ENCODE measurements at regions not wholly inside any gene's neighbourhood (a gene's known extent, or its start where the extent isn't known, plus 50 kb on each side); places are given as distances from the start of the nearest gene placed in this dataset.

GRCh38 chr2:116073731-116074130, 1631.3 kb downstream of the DPP10 start:
- Histone ChIP-seq H3K27ac (ENCODE audit: low read depth in 1 of 2, low read length in 2 of 2) (no peak overlapping the region), H3K36me3 (ENCODE audit: insufficient read depth, low read length) (no peaks in the 10 kb centered on the region), H3K27me3 (ENCODE audit: control insufficient read depth in 1 of 2, insufficient read depth in 2 of 2, low read length in 2 of 2) (no peaks in the 10 kb centered on the region), H3K4me1 (ENCODE audit: insufficient read depth, low read length) (no peaks in the 10 kb centered on the region), H3K9me3 (ENCODE audit: control insufficient read depth in 1 of 2, insufficient read depth in 1 of 2, low read length in 2 of 2) (peaks cover 0 to 4% of the 10 kb centered on the region in 2 experiments), H3K4me3 (ENCODE audit: low read length) (no peak overlapping the region)
- Mint-ChIP-seq H3K4me1 (ENCODE audit: low read depth) (no peaks in the 10 kb centered on the region), H3K4me3 (no peak overlapping the region), H3K9me3 (peaks cover 3% of the 10 kb centered on the region), H3K36me3 (ENCODE audit: low read depth) (no peaks in the 10 kb centered on the region), H3K27me3 (no peaks in the 10 kb centered on the region), H3K27ac (no peak overlapping the region)
- TF ChIP-seq, protein P1, sequence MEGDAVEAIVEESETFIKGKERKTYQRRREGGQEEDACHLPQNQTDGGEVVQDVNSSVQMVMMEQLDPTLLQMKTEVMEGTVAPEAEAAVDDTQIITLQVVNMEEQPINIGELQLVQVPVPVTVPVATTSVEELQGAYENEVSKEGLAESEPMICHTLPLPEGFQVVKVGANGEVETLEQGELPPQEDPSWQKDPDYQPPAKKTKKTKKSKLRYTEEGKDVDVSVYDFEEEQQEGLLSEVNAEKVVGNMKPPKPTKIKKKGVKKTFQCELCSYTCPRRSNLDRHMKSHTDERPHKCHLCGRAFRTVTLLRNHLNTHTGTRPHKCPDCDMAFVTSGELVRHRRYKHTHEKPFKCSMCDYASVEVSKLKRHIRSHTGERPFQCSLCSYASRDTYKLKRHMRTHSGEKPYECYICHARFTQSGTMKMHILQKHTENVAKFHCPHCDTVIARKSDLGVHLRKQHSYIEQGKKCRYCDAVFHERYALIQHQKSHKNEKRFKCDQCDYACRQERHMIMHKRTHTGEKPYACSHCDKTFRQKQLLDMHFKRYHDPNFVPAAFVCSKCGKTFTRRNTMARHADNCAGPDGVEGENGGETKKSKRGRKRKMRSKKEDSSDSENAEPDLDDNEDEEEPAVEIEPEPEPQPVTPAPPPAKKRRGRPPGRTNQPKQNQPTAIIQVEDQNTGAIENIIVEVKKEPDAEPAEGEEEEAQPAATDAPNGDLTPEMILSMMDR (IDR thresholded peaks at IDR 0.05): no peak
- intact Hi-C loops (cut with DNase I, micrococcal nuclease): no loop called here
- DNase-seq (no peak), ATAC-seq (ENCODE audit: poor library complexity) (no peak)
- ChIA-PET POLR2A (no interaction called here), CTCF (no interaction called here)

GRCh38 chr2:116074161-116074560, 1631.7 kb downstream of the DPP10 start:
- no peaks in the 10 kb centered on the region for H3K36me3 Mint-ChIP-seq (ENCODE audit: low read depth)
- Histone ChIP-seq H3K36me3 (ENCODE audit: insufficient read depth, low read length) (no peaks in the 10 kb centered on the region), H3K9me3 (ENCODE audit: control insufficient read depth in 1 of 2, insufficient read depth in 1 of 2, low read length in 2 of 2) (peaks cover 0 to 4% of the 10 kb centered on the region in 2 experiments), H3K27ac (ENCODE audit: low read depth in 1 of 2, low read length in 2 of 2) (no peak overlapping the region), H3K27me3 (ENCODE audit: control insufficient read depth in 1 of 2, insufficient read depth in 2 of 2, low read length in 2 of 2) (no peaks in the 10 kb centered on the region), H3K4me3 (ENCODE audit: low read length) (no peak overlapping the region), H3K4me1 (ENCODE audit: insufficient read depth, low read length) (no peaks in the 10 kb centered on the region)
- DNase-seq (no peak), ATAC-seq (ENCODE audit: poor library complexity) (no peak)
- no peak overlapping the region for H3K27ac Mint-ChIP-seq
- ChIA-PET CTCF (no interaction called here), POLR2A (no interaction called here)
- no peaks in the 10 kb centered on the region for H3K27me3 Mint-ChIP-seq
- H3K9me3 Mint-ChIP-seq: peaks cover 3% of the 10 kb centered on the region
- TF ChIP-seq, protein P1 (IDR thresholded peaks at IDR 0.05): no peak
- H3K4me3 Mint-ChIP-seq: no peak overlapping the region
- no peaks in the 10 kb centered on the region for H3K4me1 Mint-ChIP-seq (ENCODE audit: low read depth)
- intact Hi-C loops (cut with DNase I, micrococcal nuclease): no loop called here

GRCh38 chr2:116088236-116088635, 1645.8 kb downstream of the DPP10 start:
- Mint-ChIP-seq H3K4me1 (ENCODE audit: low read depth) (no peaks in the 10 kb centered on the region), H3K9me3 (peaks cover 17% of the 10 kb centered on the region), H3K27ac (no peak overlapping the region), H3K4me3 (no peak overlapping the region), H3K36me3 (ENCODE audit: low read depth) (no peaks in the 10 kb centered on the region), H3K27me3 (no peaks in the 10 kb centered on the region)
- TF ChIP-seq, protein P1 (IDR thresholded peaks at IDR 0.05): no peak
- Histone ChIP-seq H3K27me3 (ENCODE audit: control insufficient read depth in 1 of 2, insufficient read depth in 2 of 2, low read length in 2 of 2) (no peaks in the 10 kb centered on the region), H3K4me3 (ENCODE audit: low read length) (no peak overlapping the region), H3K4me1 (ENCODE audit: insufficient read depth, low read length) (no peaks in the 10 kb centered on the region), H3K36me3 (ENCODE audit: insufficient read depth, low read length) (no peaks in the 10 kb centered on the region), H3K27ac (ENCODE audit: low read depth in 1 of 2, low read length in 2 of 2) (no peak overlapping the region), H3K9me3 (ENCODE audit: control insufficient read depth in 1 of 2, insufficient read depth in 1 of 2, low read length in 2 of 2) (peaks cover 0 to 14% of the 10 kb centered on the region in 2 experiments)
- no peak for ATAC-seq (ENCODE audit: poor library complexity)
- intact Hi-C loops (cut with DNase I, micrococcal nuclease): no loop called here
- DNase-seq: no peak
- POLR2A ChIA-PET: no interaction called here
- CTCF ChIA-PET: no interaction called here
